Stimulated activated CD8-positive, alpha-beta memory T cell treated with anti-CD3 and anti-CD28 coated beads, Interleukin-7, amount 100 ng/mL, for 4 hours (primary cell): ENCODE measurements at regions not wholly inside any gene's neighbourhood (a gene's known extent, or its start where the extent isn't known, plus 50 kb on each side); places are given as distances from the start of the nearest gene placed in this dataset.
A peak's percentile ranks its signal among the peaks of the same experiment; 100 is the strongest.
"Not testable (repeated sequence)": the region's sequence is repeated elsewhere in the genome, so short reads cannot be mapped to it uniquely, and the experiment has no call there.

ENCODE experiments used
- DNase-seq, 2 donors: peaks; one replicate each; pipeline ENCODE4 v3.0.0-alpha.2; 2020; ENCODE audit warnings: low read depth in 2 of 2

DNA sequence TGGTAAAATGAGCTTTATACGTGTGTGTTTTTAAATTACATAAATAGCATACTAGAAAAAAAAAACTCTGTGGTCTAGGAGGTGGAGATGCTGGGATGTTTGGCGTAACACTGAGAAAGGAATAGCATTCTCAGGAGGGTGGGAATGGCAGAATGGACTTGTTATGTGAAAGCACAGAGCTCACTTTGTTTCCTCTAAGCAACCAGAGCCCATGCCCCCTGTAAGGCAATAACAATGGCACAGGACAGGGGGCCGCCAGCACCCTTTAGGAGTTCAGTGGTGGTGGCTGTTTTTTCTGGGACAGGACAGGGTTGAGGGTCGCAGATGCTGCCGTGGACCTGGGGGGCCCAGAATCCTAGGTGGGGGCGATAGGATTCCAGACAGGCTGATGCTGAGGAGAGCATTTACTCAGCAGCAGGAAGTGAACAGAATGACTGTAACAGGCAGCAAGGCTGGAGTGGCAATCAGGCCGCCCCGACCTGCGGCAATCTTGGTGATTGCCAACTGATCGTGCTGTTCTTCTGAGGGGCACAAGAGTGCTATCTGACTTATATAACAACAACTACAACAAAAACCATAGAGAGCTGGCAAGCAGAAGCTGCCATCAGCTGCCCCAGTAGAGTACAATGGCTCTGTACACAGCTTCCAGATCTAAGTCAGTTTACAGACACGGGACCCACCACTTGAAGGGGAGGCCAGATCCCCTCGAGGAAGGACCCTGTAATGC lies 160.4 kb downstream of the UACA start:
- DNase-seq, result no peak

DNA sequence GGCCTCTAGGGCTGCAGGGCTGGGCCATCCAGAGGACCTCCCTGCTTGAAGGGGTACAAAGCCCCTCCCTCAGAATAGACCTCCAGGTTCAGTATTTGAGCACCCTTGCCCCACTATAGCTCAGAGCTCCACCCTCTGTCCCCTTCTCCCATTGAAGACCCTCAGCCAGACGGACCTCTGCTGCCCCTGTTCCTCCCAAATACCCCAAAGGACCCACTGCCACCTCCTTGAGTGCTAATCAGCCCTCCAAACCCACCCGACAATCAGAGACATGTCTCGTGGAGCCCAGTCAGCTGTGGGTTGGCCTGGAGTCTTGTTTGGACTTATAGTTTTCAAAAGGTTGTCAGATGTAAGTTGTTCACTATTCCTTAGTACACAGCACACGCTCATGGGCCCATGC lies 161.1 kb downstream of the UACA start:
- DNase-seq, result no peak

- no peak for DNase-seq
Measured at GRCh38 chr15:70597945-70598344, 165.4 kb downstream of the UACA start.

DNA sequence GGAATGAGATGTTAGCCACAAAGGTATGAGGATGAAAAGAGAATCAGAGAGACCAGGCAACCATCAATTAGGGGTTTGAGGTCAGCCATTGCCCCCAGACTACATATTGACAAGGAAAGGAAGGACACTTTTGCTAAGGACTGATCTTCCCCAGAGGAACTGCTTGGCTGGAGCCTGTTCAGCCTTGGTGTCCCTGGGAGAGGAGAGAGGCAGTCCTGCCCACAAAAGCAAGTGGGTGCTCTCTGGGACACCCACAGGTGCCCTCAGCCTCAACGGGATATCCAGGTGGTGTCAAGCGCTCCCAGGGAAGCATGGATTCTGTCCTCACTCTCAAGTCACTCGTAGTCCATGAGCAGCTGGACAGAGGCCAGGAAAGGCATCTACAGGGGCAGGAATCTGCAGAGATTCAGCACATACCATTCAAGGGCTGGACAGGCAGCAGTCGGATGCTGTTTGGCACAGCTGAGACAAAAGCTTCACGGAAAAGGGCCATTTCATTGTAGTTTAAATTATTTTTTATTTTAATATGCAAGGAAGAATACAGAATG lies 166.2 kb downstream of the UACA start:
- no peak for DNase-seq

DNA sequence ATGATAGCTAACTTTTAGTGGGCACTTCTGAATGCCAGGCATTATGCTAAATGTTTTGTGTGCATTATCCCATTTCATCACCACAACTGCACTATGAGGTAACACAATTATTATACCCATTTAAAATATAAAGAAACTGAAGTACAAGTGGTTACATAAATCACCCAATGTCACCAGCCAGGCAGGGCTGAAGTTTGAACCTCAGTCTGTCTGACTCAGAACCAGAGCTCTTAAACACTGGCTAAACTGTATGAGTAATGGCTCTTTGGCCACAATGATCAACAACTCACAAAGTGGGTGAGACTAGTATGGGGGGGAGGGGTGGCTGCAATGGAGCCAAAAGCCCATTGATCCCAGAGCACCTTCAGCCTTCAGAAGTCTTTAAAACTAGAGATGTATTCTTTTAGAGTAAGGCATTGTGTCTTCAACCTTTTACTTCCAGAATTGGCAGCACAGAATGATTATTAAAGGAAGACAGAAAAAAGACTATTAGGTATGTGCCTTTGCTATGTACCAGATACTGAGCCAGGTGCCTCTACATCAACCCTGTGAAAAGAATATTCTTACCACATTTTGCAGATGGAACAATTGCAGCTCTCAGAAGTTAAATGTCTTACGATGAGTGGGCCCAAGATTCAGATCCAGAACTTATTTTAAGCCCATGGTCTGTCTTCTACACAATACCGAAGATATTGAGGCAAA lies 166.9 kb downstream of the UACA start:
- DNase-seq, result no peak

GRCh38 chr15:70593795-70594194 lies 169.6 kb downstream of the UACA start:
- DNase-seq, result no peak

GRCh38 chr15:70589728-70590127 lies 173.6 kb downstream of the UACA start:
- no peak for DNase-seq

DNA sequence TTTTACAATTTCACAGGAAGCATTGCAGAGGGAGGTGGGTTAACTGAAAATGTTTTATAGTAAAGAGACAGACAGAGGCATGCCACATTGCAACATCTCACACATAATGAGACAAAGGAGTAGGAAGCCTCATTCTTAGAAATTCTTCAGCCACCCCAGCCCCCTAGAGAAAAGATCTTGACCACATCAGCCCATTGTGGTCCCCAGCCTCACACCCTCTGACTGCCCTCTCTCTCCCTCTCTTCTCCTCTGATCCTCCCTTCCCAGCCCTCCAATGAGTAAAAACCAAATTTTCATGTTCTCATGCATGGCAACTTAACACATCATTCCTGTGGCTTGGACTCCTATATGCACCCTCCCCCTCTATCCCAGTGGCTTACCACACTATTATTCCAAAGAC lies 174.1 kb downstream of the UACA start:
- no peak for DNase-seq

GRCh38 chr15:70588613-70589012 lies 174.7 kb downstream of the UACA start:
- DNase-seq, result no peak

GRCh38 chr15:70587896-70588567 lies 175.3 kb downstream of the UACA start:
- DNase-seq, result no peak

GRCh38 chr15:70587012-70587634 lies 176.2 kb downstream of the UACA start:
- DNase-seq, result not testable (repeated sequence)

DNA sequence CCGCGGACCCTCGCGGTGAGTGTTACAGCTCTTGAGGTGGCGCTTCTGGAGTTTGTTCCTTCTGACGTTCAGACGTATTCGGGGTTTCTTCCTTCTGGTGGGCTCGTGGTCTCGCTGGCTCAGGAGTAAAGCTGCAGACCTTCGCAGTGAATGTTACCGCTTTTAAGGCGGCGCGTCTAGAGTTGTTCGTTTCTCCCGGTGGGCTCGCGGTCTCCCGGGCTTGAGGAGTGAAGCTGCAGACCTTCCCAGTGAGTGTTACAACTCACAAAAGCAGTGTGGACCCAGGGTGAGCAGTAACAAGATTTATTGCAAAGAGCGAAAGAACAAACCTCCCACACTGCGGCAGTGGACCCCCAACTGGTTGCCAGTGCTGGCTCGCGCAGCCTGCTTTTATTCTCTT lies 177.1 kb downstream of the UACA start:
- DNase-seq, result no peak

DNA sequence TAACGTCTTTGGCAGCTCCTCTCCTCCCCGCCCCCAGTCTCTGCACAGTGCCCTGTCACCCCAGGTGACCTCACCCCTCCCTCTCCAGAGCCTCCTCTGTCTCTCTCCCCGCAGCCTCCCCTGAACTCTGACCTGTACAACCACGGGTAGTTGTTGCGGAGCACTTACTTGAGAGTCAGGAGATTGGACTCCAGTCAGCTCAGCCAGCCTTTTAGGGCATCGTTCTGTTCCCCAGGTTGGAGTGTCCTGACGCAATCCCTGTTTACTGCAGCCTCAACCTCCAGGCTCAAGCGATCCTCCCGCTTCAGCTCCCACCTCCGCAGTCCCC lies 177.7 kb downstream of the UACA start:
- DNase-seq, result no peak

- DNase-seq, result peak in 1 of 2 donors; percentile 25
Measured at GRCh38 chr15:70584838-70585706, 178.3 kb downstream of the UACA start.

- DNase-seq, result no peak
Measured at GRCh38 chr15:70584441-70584837, 178.9 kb downstream of the UACA start.

GRCh38 chr15:70583006-70583405 lies 180.4 kb downstream of the UACA start:
- no peak for DNase-seq

DNA sequence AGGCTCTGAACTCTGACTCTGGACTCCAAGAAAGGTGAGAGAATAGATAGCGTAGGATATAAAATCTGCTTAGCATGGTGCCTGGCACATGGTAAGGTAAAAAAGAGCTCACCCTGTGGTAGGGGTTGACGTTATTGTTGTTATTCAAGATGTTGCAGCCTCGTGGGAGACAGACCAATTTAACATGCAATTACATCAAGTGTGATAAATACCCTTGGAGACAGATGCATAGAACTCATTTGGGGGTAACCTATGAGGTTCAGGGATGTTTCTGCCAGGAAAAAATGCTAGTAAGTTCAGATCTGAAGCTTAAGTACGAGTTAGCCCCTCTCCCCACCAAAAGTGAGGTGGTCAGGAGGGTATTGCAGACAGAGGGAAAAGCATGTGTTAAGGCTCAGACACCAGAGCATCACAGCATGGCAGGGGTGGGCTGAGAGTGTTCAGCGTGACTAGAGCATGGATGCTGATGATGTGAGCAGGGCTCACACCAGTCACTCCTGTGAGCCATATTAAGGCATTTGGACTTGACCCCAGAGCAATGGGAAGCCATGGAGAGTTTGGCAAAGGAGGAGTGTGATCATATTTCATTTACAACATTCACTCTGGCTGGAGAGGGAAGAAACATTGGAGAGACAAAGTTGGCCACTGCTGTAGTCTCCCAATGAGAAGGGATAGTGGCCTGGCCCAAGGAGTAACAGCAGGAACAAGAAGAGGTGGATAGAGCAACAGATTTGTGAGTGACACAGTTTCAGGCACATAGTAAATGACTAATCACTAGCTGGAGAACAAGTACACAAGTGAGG lies 181.0 kb downstream of the UACA start:
- no peak for DNase-seq

GRCh38 chr15:70580958-70581357 lies 182.4 kb downstream of the UACA start:
- no peak for DNase-seq

DNA sequence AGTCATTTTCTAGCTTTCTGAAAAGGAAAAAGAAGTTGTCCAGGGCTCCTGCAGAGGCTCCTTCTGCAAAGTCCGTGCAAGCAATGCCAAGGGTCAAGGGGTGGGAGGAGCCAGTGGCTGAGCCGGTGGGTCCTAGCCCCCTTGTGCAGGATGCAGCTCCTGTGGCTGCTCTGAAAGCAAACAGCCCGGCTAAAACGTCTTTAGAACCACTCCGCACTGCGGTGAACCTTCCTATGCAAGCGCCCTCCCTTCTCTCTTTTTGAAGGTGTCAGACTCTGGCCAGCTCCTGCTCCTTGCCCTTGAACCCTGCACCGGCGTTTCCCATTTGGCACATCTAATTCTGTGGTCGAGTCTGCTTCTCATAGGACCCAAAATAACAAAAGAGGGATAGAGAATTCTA lies 183.1 kb downstream of the UACA start:
- no peak for DNase-seq

DNA sequence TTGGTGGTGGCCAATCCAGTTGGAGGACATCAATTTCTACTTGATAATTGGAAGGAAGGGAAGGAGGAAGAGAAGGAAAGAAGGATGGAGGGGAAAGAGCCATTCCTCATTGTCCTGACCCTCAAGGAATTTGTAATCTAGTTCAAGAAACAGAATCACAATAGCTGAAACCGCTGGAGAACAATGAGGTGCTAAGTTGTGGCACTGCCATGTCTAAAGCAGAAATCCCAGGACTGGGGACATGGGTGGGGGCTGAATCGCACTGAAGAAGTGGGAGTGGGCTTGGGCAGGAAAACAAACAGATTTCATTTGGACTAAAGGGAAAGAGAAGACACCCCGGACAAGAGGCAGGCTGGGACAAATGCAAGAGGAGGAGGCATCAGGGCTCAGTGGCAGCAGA lies 183.6 kb downstream of the UACA start:
- DNase-seq, result no peak

DNA sequence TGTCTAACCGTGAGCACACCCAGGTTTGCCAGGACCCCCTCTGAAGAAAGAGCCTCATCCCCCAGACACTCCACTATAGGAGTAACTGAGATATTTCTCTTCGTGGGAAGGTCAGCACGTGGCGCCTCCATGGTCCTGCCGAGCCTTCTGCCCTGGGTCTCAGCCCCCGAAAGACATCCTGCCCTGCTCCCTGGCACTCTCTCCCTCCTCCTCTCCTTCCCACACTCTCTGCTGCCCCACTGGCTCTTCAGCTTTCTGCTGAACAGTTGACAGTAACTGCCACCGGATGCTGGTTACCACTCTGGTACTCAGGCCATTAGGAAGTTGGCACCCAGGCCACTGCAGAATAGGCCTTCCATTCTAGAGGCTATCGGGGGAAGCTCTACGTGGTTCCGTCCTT lies 185.2 kb downstream of the UACA start:
- no peak for DNase-seq
